Ascending aorta (tissue), 2 donors: ENCODE measurements at regions not wholly inside any gene's neighbourhood (a gene's known extent, or its start where the extent isn't known, plus 50 kb on each side); places are given as distances from the start of the nearest gene placed in this dataset.

Experiments used
- DNase-seq, 2 donors: peaks; one replicate each; pipeline ENCODE4 v3.0.0-alpha.2; 2019; ENCODE audit warnings: low spot score in 2 of 2
- H3K27ac ChIP-seq, 2 donors: fragments of 200-600 bp; sonication (generic); one replicate each; pipeline ENCODE4 v1.5.1; 2016 to 2017; ENCODE audit warnings: mild to moderate bottlenecking in 1 of 2
- H3K27me3 ChIP-seq: fragments of 200-600 bp; sonication (generic); one replicate; pipeline ENCODE4 v1.5.1; 2017
- H3K36me3 ChIP-seq, 2 donors: fragments of 200-600 bp; sonication (generic); one replicate each; pipeline ENCODE4 v1.5.1; 2016
- H3K4me1 ChIP-seq, 2 donors: fragments of 200-600 bp; sonication (generic); one replicate each; pipeline ENCODE4 v1.5.1; 2016 to 2017; ENCODE audit warnings: mild to moderate bottlenecking in 1 of 2
- H3K4me3 ChIP-seq, 2 donors: fragments of 200-600 bp; sonication (generic); one replicate each; pipeline ENCODE4 v1.5.1; 2016 to 2017; ENCODE audit warnings: mild to moderate bottlenecking in 1 of 2
- H3K9me3 ChIP-seq, 2 donors: fragments of 200-600 bp; sonication (generic); one replicate each; pipeline ENCODE4 v1.5.1; 2016
- CTCF ChIP-seq, 3 experiments: fragments of 200-600 bp in 2 of 3; fragments of 450-650 bp in 1 of 3; sonication (generic) in 2 of 3; IDR thresholded peaks; one replicate each; pipeline ENCODE4 v1.5.1; 2016 to 2019; ENCODE audit warnings: antibody characterized with exemption in 3 of 3, mild to moderate bottlenecking in 1 of 3, moderate library complexity in 1 of 3
- intact Hi-C: fragments of 100-400 bp; cut with DNase I; formaldehyde crosslinking; loops from one replicate; pipeline ENCODE4 v1.15.1; 2023

DNA sequence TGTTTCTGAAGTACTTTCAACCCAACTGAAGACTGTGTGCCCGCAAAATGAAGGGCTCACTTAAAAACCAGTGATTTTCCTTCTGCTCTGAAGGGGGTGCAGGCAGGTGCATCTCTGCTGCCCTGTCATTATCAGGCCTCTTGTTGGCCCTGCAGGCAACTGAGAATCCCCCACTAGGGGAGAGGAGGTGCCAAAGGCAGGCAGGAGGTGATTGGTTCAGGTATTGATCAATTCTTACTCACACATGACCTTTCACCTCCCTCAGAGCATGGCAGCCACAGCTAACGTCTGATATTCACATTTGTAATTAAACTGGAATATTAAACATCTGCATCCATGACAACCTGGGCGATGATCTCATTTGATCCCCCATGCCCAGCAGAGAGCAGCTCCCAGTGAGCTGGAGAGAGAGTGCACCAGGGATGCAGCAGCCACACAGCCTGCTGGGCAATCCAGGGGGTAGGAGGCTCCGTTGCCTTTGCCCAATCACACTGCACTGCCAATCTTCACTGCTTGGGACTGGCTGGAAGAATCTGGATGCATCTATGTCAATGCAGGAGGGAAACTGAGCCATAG is 267.9 kb upstream of the TSHZ3 start:
- H3K27me3 ChIP-seq, result no peaks in the 10 kb centered on the region
- no peak for DNase-seq
- no peaks in the 10 kb centered on the region for H3K4me1 ChIP-seq
- no peaks in the 10 kb centered on the region for H3K9me3 ChIP-seq
- H3K36me3 ChIP-seq, result no peaks in the 10 kb centered on the region
- no peak overlapping the region for H3K4me3 ChIP-seq
- intact Hi-C loops, result no loop called here
- no peak for TF ChIP-seq CTCF (IDR thresholded peaks at IDR 0.05)
- no peak overlapping the region for H3K27ac ChIP-seq

GRCh38 chr19:31625056-31625455 is 275.8 kb upstream of the TSHZ3 start:
- no peaks in the 10 kb centered on the region for H3K4me1 ChIP-seq
- H3K9me3 ChIP-seq, result no peaks in the 10 kb centered on the region
- intact Hi-C loops, result no loop called here
- H3K36me3 ChIP-seq, result no peaks in the 10 kb centered on the region
- no peak for DNase-seq
- H3K4me3 ChIP-seq, result no peak overlapping the region
- H3K27me3 ChIP-seq, result no peaks in the 10 kb centered on the region
- H3K27ac ChIP-seq, result no peak overlapping the region
- TF ChIP-seq CTCF (IDR thresholded peaks at IDR 0.05), result no peak

DNA sequence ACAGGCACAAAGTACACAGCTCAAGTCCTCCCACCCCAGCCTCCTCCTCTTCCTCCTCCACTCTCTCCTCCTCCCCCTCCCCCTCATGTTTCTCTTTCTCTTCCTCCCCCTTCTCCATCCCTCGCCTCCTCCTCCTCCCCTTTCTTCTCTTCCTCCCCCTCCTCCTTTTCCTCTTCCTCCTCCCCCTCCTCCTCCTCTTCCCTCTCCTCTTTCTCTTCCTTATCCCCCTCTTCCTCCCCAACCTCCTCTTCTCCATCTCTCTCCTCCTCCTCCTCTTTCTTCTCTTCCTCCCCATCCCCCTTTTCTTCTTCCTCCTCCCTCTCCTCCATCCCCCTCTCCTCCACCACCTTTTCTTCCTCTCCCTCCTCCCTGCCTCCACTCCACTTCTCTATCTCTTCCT is 276.3 kb upstream of the TSHZ3 start:
- Histone ChIP-seq H3K27ac (no peak overlapping the region), H3K27me3 (no peaks in the 10 kb centered on the region), H3K4me3 (no peak overlapping the region), H3K9me3 (no peaks in the 10 kb centered on the region), H3K36me3 (no peaks in the 10 kb centered on the region), H3K4me1 (no peaks in the 10 kb centered on the region)
- no peak for DNase-seq
- intact Hi-C loops, result no loop called here
- no peak for TF ChIP-seq CTCF (IDR thresholded peaks at IDR 0.05)

GRCh38 chr19:31626941-31627340 is 277.7 kb upstream of the TSHZ3 start:
- Histone ChIP-seq H3K27me3 (no peaks in the 10 kb centered on the region), H3K27ac (no peak overlapping the region), H3K4me1 (no peaks in the 10 kb centered on the region), H3K9me3 (no peaks in the 10 kb centered on the region), H3K4me3 (no peak overlapping the region), H3K36me3 (no peaks in the 10 kb centered on the region)
- intact Hi-C loops, result no loop called here
- no peak for DNase-seq
- no peak for TF ChIP-seq CTCF (IDR thresholded peaks at IDR 0.05)

- TF ChIP-seq CTCF (IDR thresholded peaks at IDR 0.05), result no peak
- no peak for DNase-seq
- intact Hi-C loops, result no loop called here
Measured at GRCh38 chr19:31627620-31628365, 278.6 kb upstream of the TSHZ3 start.

More at GRCh38 chr19:31627620-31628365, 278.6 kb upstream of the TSHZ3 start:
- Histone ChIP-seq H3K36me3 (no peaks in the 10 kb centered on the region), H3K4me1 (no peaks in the 10 kb centered on the region), H3K4me3 (no peak overlapping the region), H3K9me3 (no peaks in the 10 kb centered on the region), H3K27me3 (no peaks in the 10 kb centered on the region), H3K27ac (no peak overlapping the region)
